GM21447 (cell line): ENCODE measurements at regions not wholly inside any gene's neighbourhood (a gene's known extent, or its start where the extent isn't known, plus 50 kb on each side); places are given as distances from the start of the nearest gene placed in this dataset.
A peak's percentile ranks its signal among the peaks of the same experiment; 100 is the strongest.

ENCODE experiments used
- ATAC-seq: cut with Tn5 transposase; IDR thresholded peaks from one replicate; pipeline ENCODE4 v1.9.1; 2021; ENCODE audit not compliant: unreplicated experiment

DNA sequence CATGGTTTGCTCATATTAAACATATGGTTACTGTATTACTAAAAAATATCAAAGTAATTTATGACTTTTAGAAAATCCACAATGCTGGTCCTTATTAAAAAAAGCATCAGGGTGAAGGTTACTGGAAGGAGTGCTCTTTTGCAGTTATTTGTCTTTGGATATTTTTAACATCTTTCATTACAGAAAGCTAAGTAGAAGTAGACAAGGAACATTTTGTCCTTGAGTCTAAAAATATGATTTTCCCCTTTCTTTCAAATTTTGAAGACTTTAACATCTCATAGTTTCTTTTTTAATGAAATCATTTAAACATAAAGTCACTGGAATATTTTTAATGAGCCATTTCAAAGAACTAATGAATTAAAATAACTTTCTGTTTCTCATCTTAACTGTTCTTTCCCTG lies 110.1 kb upstream of the TNS3 start:
- ATAC-seq: no peak

DNA sequence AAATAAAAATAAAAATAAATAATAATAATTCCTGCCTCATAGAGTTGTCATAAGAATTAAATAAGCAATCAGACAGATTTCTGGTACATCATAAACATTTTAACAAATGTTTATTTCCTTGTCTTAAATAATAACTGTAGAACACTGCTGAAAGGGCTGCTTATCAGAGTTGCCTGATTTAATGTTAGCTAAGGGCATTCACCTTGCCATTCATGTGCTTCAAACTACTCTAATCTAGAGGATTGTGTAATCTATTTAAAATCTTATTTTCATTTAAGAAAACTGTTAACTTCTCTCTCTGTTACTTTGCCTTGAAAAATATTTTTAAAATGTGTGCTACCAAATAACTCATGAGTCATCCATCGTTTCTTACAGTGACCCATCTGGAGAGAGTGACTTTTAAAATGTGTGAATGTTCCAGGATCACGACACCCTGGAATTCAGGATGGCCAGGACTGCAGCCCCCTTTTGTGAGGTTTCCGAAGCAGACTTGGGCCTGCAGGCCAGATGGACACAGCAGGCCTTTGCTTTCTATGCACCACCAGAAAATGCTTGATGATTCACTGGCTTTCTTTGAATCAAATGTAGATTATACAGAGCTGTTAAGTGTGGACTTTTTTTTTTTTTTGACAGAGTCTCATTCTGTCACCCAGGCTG lies 109.1 kb upstream of the TNS3 start:
- ATAC-seq: no peak

DNA sequence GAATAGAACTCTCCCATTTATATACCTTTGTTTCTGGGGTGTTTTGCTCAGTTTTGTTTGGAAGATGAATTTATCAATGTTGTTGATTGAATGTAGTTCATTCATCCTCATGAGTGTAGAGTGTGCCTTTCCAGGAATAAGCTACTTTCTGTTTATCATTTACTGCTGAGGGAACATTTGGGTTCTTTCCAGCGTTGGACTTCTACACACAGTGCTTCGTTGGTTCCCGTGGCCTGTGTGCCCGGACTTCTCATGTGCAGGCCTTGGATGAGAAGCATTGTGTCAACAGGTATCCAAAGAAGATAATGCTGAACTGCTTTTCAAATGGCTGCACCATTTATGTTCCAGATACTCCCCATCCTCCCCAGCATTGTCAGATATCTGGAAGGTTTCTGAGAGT lies 107.6 kb upstream of the TNS3 start:
- no peak for ATAC-seq

DNA sequence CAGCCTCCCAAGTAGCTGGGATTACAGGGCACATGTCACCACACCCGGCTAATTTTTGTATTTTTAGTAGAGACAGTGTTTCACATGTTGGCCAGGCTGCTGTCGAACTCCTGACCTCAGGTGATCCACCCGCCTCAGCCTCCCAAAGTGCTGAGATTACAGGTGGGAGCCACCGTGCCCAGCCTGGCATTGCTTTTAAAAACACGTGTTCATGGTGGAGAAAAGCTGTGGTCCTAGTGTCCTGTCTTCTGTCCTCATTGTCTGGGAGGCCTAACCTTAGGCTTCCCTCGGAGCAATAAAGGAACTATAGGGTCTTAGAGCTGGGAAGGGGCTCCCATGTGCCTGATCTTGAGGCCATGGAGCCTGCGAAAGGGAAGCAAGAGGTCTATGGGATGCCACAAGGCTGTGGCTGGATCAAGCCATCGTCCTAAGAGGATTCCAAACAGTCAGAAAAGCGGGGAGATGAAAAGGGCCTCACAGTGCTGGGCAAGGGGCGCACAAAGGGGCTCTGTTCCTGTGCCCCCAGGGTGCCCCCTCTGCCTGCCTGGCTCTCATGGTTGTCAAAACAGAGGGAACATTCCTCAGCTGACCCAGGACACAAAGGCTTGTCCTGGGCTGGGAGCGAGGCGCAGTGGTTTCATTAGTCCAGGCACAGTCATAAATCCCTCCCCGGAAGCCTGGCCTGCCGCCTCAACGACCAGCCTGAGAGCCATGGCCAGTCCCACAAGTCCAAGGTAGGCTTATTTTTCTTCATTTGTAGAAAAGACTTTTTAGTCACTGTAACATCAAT lies 106.6 kb upstream of the TNS3 start:
- no peak for ATAC-seq

DNA sequence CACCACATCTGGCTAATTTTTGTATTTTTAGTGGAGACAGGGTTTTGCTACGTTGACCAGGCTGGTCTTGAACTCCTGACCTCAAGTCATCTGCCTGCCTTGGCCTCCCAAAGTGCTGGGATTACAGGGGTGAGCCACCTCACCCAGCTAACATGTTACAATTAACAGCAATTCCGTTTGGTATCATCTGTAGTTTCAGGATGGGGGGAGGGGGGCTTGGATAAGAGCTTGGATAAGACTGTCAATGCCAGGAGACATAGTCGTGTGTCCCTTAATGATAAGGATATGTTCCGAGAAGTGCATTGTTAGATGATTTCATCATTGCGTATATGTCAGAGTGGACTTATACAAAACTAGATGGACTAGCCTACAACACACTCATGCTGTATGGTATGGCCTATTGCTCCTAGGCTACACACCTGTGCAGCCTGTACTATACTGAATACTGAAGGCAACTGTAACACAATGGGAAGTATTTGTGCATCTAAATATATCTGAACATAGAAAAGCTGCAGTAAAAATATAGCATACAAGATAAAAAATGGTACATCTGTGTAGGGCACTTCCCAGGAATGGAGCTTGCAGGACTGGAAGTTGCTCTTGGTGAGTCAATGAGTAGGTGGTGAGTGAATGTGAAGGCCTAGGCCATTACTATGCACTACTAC lies 103.9 kb upstream of the TNS3 start:
- no peak for ATAC-seq

DNA sequence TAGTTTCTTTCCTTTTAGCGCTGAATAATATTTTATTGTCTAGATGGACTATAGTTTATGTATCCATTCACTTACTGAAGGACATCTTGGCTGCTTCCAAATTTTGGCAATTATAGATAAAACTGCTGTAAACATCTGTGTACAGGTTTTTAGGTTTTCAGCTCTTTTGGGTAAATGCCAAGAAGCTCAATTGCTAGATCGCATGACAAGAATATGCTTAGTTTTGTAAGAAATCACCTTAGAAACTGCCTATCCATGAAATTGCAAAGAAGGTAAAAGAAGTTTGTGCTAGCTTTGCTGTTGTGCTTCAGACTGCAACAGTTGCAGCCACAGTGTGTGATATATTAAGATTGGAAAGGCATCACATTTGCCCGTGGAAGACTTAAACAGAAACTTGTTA lies 103.2 kb upstream of the TNS3 start:
- ATAC-seq: no peak

DNA sequence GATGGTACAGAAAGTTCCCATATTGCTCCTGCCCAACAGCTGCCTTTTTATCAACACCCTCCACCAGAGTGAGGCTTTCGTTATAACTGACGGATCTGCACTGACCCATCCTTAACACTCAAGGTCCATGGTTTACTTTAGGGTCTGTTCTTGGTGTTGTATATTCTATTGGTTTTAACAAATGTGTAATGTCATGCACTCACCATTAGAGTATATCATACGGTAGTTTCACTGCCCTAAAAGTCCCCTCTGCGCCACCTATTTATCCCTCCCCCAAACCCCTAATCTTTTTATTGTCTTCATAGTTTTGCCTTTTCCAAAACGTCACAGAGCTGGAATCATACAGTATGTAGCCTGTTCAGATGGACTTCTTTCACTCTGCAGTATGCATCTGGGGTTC lies 102.8 kb upstream of the TNS3 start:
- ATAC-seq: no peak

DNA sequence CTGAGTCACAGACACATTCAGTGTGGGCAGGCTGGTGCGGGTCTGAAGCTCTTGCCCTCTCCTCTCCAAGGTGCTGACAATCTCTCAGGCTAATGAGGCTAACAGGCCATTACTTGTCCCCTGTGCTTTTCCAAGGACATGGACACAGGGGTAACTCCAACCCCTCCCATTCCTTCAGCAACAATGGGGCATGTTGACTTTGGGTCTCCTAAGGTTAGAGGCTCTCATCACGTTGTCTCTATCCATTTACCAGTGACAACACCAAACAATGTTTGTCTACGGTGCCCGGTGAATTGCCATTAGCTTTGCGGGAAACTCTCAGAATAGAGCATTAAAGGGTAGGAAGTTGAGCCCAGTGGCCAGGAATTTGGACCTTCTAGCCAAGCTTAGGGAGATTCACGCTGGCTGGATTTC lies 101.6 kb upstream of the TNS3 start:
- ATAC-seq: no peak

DNA sequence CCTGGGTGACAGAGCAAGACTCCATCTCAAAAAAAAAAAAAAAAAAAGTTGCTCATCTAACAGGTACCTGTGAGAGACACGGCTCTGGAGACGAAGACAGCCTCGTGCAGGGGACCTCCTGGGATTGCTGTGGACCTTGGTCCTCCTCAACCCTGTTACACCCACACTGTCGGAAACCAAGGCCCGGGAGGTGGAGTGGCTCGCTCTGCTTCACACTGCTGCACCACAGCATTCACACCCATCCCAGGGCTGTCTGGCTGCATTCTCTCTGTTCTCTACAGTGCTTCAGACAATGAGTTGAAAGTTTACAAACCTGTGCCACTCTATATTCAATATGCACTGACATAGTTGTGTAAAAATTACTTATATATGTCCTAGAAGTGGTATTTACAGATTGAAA lies 101.0 kb upstream of the TNS3 start:
- no peak for ATAC-seq

DNA sequence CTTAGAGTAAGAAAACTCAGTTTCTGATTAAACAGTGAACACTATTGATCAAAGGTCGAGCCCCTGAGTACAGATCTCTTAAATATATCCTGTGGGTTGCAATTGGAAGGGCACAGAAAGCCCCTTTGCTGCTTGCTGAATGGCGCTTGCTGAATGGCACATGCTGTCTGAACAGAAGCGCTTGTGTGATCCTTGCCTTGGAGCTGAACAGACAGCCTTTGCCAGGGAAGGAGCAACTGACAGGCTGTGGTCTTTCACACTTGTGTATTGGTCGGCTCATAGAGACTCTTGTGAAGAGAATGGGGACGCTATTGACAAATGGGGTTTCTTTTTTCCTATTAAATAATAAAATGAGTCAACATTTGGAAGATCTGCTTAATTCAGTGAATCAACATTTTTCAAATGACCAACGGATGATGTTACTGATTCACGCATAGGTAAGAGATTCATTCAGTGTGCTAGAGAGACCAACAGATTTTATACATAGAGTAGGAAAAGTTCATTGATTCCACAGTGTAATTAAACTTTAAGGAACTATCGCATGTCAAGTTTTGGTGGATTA lies 99.4 kb upstream of the TNS3 start:
- no peak for ATAC-seq

DNA sequence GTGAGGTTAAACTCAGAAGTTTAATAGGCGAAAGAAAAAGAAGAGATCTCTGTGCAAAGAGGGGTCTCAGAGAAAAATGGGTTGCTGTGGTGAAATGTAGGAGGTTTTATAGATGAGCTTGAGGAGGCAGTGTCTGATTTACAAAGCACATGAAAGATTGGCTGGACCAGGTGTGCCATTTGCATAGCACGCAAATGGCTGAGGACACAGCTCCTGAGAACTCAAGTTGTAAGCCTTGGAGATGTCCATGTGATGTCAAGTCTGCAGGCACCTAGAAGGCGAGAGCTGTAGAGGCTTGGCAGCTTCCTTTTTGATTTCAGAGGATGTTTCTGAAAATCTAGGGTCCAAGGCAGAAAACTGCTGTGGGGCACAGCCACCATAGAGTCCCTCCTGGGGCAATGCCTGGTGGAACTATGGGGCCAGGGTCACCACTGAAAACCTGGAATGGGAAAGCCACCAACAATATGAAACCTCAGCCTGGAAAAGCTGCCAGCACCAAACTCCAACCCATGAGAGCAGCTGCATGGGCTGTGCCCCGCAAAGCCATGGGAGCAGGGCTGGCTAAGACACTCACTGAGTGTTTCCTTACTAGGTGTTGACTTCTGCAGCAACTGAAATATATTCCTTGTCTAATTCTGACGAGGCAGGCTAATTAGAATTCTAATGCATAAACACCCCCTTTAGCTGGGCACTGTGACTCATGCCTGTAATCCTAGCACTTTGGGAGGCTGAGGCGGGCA lies 96.9 kb upstream of the TNS3 start:
- no peak for ATAC-seq

DNA sequence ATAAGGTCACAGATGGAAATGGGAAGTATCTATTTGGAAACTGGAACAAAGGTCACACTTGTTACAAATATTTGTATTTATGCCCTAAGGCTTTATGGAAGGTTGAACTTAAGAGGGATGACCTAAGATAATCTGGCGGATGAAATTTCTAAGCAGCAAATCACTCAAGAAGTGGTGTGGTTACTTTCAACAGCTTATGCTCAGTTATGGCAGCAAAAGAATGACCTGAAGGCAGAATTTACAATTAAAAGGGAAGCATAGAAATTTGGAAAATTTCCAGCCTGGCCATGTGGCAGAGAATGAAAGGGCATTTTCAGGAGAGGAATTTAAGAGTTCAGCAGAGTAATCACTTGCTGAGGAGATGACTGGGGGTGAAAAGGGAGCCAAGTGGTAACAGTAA lies 95.8 kb upstream of the TNS3 start:
- ATAC-seq: no peak

DNA sequence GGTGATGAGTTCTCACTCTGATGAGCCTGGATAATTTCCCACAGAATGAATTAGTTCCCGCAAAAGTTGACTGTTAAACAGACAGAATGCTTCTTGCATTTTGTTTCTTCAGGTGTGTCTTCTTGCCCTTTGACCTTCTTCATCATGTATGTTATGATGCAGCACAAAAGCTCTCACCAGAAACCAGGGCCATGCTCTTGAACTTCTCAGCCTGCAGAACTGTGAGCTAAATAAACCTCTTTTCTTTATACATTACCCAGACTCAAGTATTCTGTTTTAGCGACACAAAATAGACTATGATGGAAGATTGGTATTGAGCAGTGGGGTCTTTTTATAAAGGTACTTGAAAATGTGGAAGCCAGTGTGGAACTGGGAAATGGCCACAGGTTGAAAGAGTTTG lies 95.2 kb upstream of the TNS3 start:
- no peak for ATAC-seq

DNA sequence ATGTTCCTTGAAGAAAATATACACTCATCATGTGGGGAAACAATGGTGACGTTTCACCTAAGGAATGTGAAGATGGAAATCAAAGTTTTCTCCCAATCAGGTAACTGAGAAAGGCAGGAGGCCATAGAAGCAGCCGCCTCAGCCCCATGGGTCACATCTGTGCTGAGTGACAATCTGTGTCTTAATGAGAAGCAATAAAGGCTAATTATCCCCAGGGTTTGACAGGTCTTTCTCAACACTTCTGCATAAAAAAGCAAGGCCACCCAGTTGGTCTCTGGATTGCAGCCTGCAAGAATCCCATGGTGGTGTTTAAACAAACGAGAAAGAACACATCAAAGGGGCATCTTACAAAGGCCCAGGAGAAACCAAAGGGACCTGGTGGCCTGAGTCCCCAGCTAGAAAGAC lies 91.1 kb upstream of the TNS3 start:
- ATAC-seq: no peak

DNA sequence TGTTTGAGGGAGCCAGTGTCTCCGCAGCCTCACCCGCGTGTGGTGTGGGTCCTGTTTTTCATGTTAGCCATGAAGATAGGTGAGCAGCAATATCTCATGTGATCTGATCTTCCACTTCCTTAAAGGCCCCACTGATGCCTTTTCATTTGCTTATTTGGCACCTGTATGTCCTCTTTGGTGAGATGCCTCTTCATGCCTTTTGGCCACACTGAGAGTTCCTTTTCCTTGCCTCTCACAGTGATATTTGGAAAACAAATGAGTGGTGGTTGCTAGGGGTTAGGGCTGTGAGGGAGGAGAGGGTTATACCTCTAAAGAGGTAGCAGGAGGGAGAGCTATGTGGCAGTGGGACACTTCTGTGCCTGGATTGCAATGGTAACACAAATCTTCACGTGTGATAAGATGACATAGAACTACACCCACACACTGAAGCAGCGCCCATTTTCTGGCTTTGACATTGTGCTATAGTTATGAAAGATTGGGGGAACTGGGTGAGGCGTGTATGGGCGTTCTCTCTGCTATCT lies 90.4 kb upstream of the TNS3 start:
- ATAC-seq: no peak

DNA sequence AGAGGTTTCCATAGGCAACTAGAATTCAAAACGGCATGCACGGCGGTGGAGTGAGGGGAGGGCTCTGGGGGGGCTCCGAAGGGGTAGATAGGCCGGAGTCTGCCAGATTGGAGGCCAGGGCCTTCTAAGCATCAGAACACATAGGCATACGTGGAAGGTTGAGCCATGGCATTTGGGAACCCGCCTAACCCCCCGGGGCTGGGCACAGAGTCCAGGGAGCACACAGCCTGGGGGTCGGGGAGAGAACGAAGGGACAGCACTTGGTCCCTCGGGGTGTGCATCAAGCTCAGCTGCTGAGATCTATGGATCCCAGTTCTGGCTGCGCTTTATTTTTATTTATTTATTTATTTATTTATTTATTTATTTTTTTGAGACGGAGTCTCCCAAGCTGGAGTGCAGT lies 89.4 kb upstream of the TNS3 start:
- ATAC-seq: no peak

DNA sequence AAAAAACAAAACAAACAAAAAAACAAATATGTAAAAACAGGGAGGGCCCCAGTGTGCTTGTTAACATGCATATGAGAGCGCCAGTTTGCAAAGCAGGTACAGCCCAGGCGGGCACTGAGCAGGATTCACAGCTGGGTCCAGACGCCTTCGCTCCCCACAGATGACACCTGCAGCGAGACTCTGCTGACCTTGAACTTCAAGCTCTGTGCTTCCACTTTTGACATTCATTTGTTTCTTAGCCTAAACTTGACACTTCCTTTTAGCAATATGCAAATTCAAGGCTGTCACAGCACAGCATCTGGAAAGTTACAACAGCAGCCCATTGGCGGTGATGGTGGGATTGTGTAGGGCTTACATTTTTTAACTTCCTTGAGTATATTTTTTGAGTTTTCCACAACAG lies 88.8 kb upstream of the TNS3 start:
- ATAC-seq: peak; percentile 67

DNA sequence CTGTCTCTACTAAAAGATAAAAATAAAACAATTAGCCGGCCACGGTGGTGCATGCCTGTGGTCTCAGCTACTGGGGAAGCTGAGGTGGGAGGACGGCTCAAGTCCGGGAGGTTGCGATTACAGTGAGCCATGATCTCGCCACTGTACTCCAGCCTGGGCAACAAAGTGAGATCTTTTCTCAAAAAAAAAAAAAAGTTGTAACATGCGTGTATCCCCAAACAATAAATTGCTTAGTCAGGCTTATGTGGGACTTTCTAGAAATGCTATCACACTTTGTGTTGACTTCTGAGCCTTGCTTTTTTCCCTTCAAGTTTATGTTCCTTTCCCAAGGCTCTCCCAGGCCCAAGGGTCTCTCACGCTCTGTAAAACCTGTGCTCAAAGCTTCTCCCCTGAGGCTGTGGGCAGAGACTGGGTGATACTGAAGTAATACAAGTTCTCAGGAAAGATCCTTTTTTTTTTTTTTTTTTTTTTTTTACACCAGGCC lies 88.0 kb upstream of the TNS3 start:
- no peak for ATAC-seq

DNA sequence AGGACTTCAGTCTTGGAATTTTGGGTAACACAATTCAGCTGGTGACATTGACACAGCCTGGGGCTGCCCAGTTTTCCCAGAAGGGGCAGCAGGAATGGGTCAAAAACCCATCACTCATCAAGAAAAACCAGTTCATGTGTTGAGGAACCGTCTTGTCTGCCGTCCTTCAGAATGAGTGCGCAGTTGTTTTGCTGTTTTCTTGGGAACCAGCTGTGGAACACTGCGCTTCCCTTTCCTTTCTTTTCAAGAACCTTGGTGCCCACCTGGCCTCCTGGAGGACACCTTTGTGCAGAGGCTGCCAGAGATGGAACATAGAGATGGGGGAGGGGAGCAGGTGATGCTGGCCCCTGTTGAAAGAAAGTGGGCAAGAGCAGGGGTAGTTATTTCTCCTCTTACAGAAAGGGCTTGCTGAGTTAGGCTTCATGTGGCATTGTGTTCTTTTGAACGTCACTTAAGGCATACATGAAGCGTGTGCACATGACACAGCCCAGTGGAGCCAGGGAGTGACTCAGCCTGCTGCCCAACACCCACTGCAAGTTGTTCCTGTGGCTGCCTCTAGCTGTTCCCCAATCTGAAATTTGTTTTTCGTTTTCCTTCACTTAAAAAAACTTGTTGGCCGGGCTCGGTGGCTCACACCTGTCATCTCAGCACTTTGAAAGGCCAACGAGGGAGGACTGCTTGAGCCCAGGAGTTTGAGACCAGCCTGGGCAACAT lies 87.4 kb upstream of the TNS3 start:
- ATAC-seq: peak; percentile 89

DNA sequence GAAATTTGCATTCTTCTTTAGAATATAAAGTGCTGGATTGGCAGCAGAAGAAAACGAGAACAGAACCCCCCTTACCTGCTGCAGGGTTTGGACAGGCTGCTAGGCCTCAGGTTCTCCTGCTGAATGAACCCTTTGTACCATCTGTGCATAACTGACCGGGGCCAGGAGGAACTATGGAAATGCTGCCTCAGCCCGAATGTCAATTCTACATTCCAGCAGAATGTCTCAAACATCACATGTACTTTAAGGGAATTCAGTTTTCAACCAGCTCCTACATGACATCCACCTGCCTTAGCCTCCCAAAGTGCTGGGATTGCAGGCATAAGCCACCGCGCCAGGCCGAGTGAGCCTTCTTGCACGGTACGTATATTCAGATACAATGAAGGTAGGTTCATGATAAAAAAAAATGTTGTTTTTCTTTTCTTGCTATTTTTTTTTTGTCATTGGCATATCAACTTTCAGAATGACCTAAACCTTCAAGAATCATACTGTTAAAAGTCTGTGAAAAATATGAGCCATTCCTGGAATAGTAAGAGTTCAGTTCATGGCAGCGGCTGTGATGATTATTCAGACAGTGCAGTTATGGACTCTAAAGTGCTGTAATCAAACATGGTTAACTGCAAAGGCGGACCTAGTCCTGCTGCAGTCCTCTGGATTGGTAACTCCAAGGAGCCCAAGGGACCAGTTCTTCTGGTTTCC lies 84.4 kb upstream of the TNS3 start:
- ATAC-seq: no peak
